GM21390 (cell line): ENCODE measurements at regions not wholly inside any gene's neighbourhood (a gene's known extent, or its start where the extent isn't known, plus 50 kb on each side); places are given as distances from the start of the nearest gene placed in this dataset.
"Not testable (repeated sequence)": the region's sequence is repeated elsewhere in the genome, so short reads cannot be mapped to it uniquely, and the experiment has no call there.

Experiments
- ATAC-seq: cut with Tn5 transposase; IDR thresholded peaks from one replicate; pipeline ENCODE4 v1.9.1; 2021; ENCODE audit not compliant: unreplicated experiment

DNA sequence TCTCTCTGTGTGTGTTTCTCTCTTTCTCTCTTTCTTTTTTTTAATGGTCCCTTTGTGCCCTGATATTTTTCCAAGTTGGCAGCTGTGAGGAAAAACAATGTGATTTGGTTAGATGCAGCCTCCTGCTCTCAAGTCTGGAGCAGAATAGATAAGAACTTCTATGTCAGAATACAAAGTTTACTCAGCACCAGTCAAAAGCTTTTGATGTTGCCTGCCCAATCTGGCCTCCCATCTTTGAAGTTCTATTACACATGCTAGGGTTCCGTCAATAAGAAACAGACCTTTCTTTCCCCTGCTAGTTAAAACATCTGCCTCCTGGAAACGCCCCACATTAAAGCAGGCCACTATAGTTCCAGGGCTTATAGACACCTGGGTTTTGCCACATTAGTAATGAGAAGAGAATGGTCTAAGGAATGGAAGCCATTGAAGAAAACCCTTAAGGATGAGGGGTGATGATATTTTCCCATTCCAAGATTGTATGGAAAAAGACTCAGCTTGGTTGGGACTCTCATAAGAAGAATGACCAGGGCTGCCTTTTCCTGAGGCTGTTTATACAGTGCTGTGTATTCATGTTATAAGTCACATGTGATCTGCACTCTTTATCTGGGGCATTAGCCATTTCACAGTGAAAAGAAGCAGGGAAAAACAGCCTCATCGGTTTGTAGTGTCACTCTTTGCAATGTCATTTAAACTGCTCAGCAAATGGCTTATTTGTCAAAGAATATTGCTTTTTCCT, 414.7 kb upstream of the PROX1 start:
- ATAC-seq: no peak

DNA sequence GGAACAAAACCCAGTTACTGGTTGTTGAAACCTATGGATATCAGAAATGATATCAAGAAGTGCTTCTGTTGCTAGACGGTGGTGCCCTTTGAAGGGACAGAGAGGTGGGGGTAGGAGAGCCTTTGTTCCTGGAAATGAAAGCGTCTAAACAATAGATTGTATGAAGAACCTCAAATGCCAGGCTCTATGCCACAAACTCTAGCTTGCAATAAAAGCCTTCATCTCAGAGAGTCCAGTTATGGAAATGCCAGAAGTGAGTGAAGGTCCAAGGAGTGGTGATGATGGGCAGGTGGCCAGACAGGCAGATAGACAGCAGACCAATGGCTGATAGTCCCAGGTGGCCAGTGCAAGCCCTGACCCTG, 414.1 kb upstream of the PROX1 start:
- no peak for ATAC-seq

DNA sequence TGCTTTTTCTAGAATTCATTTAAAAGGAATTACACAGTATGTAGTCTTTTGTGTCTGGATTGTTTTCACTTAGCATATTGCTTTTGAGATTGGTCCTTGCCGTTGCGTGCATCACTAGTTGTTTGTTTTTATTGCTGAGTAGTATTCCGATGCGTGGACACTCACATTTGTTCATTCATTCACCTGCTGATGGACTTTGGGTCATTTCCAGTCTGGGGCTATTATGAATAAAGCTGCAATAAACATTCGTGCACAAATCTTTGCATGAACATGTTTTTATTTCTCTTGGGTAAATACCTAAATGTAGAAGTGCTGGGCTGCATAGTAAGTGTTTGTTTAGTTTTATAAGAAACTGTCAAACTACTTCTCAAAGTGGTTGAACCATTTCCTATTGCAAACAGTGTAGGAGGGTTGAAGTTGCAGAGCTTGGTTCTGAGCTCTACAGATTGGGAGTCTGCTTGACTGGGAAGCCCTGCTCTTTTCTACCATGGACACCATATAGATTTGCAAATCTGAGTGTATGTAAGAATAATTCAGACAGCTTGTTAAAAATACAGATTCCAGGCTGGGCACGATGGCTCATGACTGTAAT, 404.7 kb upstream of the PROX1 start:
- no peak for ATAC-seq

DNA sequence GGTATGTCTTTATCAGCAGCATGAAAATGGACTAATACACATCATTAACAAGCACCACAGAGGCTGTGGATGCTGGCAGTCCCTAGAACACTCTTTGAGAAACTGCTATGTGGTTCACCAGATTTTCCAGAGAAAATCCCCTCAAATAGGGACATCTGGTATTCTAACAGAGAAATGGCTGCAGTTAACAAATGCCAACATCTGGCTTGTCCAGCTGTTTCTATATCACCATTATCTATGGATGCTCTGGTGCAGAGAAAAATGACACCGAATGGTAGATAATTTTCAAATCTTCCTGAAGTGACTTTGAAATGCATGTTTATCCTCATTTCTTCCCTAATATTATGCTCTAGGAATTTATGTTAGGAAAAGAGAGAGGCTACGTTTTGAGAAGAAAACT, 403.5 kb upstream of the PROX1 start:
- ATAC-seq: no peak

DNA sequence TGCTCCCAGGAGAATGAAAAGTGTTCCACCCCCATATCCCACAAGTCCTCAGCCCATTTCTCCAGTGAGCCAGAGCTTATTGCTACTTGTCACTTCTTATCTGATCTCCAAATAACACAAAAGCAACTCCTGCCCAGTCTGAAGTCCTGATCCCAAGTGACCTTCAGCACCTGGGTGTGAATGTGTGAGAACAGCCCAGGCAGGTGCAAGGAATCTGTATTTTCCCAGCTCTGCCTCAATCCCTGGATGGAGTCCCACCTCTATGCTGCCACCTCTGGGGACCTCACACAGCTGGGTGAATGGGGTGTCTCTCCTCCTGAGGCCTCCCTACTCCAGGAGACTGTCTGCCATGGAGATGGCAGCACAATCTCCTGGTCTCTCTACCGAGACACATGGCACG, 402.4 kb upstream of the PROX1 start:
- no peak for ATAC-seq

DNA sequence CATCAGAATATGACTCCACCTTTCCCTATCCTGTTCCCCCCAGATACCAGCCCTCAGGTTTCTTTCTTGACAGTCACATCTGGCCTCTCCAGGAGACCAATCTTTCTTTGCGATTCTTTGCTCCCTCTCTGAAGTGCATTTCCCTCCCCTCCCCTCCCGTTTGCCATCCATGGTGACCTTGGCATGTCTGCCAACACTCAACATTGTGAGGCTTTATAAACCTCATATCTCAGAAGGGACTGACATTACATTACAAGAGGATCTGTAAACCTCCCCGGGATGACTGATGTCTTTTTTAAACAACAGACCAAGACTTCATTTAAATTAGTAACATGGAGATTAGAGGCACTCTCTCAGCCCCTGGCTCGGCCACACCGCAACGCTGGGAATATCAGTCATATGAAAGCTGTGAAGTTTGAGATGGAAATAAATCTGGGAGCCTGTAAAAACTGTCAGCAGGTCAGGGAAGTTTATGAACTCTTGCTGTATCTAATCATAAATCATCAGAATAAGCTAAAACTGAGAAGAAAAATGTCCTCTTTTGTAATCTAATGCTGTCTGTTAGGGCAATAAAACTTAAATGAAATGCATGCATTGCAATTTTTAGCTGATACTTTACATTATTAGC, 401.7 kb upstream of the PROX1 start:
- ATAC-seq: no peak

DNA sequence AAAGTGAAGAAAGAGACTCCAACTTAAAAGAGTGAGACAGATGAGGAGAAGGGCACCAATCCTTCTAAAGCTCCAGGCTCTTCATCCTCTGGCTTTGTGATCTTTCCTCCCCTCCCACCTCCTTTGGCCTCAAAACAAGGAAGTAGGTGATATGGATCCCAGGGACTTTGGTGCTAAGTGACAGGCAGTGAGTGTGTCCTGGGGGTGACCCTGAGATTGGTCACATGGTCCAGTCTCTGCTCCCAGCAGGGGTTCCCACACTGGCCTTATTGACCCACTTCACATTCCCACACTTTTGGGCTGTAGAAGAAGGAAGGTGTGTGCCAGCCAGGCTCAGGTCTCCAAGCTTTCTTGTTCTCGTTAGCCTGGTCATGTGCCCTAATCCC, 401.2 kb upstream of the PROX1 start:
- ATAC-seq: no peak

DNA sequence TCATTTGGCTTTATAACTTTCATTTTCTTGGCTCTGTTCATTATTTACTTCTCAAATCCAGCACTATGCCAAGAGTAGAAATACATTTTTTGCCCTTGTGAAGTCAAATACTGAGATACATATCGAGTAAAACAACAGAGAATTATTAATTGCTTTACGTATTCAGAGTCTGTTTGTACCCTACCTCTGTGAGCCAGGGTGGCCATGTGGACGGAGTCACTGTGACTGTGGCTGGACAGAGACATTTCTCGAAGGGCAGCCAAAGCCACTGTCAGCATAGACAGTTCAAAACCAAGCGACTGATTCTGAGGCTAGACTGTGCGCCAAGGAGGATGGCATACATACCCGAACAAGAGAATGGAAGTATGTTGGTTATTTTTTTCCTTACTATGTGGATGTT, 391.0 kb upstream of the PROX1 start:
- ATAC-seq: no peak

DNA sequence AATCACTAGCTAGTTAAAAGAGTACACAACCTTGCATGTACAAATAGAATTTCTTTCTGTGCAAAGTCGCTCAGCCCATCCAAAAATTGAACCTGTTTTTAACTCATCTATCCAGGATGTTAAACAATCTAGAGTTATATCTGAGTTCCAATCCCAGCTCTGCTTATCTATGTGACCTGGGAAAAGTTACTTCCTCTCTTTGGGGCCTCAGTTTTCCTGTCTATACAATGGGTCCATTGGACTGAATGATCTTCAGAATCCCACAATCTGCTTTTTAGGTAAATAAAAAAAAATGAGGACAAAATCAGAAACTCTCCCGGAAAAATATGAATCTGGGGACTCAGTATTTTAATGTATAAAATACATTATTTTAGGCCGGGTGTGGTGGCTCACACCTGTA, 389.5 kb upstream of the PROX1 start:
- no peak for ATAC-seq

DNA sequence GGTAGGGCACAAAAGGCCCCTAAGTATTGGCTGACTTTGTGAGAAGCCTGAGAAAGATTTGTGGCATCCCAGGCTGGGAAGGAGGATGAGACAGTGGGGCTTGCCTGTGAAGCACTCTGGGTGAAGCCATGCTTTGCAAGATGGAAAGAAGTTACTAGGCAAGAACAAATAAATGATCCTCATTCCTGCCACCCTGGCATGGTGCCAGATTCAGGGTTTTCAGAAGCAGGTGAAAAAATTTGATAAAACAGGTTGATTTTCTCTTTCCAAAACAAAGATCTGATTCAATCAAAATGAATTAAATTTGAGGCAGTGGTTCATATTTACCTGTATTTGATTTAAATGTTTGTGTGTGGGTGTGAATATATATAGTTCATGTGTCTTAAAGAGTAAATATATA, 386.9 kb upstream of the PROX1 start:
- no peak for ATAC-seq

DNA sequence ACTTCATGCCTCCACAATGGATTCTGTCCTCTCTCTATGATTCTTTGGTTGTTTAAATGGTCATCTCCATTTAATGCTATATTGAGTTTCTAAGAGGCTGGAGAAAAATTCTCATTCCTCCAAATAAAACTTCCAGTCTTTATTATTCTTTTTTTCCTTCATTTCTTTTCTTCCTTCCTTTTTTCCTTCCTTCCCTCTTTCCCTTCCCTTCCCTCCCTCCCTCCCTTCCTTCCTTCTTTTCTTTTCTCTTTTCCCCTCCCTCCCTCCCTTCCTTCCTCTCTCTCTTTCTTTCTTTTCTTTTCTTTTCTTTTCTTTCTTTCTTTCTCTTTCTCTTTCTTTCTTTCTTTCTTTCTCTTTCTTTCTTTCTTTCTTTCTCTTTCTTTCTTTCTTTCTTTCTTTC, 386.1 kb upstream of the PROX1 start:
- ATAC-seq: not testable (repeated sequence)

DNA sequence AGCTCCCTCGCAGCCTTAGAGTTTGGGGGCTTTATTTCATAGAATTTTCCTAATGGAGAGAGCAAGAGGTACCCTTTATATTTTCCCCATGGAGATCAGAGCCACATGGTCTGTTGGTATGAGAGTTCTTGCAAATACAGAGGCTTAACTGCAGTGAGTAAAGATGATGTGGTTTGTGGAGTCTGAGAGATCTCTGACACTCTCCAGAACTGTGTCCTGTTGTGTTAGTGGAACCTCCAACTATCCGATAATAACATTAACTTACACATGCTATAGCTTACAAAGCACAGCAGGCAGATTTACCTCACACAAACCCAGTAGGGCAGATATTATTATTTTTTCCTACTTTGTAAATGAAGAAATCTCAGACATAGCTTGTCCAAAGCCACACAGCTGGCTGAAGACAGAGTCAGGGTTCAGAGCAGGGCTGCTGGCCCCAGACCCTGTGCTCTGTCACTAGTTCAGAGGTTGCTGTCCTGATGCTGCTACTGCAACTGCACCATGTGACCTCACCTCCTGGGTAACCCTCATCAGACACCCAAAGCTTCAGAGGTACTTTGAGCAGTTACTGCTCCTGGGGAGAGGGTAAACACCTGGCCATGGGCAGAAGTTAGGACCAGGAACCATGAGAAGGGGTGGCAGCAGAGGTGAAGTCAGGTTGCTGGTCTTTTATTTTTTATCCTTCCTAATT, 384.8 kb upstream of the PROX1 start:
- no peak for ATAC-seq

DNA sequence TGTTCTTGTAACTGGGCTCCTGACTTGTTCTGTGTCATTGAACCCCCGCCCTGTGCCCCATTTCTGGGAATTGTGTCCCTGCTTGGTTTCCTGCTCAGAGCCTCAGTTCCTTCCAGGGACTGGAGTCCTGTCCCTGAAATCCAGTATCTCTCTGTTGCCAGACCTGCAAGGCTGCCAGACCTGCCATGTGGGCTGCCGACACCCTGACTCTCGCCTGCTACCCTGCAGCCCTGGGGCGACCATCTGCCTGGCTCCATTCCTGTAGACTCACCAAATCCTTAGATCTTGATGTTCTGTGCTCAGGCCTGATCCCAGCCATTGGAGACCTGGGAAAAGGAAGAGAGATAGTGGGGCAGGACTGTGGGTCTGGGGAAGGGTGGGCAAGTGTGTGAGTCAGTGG, 383.3 kb upstream of the PROX1 start:
- no peak for ATAC-seq

DNA sequence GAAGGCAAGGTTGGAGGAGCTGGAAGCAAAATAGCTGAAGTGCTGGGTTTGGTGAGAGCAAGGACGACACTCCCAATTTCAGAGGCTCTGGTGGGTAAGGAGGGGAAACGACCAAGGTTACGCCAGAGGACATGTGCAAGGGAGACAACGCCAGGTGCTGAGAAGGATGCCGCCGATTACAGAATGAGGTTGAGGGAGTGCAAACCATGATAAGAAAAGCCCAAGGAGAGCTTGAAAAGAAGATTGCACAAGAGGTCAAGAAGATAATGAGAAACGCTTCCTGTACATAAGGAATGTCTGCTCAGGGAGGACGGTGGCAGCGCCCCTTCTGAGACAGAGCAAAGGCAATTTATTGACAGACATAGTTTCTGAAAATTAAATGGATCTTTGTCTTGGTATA, 382.0 kb upstream of the PROX1 start:
- no peak for ATAC-seq

DNA sequence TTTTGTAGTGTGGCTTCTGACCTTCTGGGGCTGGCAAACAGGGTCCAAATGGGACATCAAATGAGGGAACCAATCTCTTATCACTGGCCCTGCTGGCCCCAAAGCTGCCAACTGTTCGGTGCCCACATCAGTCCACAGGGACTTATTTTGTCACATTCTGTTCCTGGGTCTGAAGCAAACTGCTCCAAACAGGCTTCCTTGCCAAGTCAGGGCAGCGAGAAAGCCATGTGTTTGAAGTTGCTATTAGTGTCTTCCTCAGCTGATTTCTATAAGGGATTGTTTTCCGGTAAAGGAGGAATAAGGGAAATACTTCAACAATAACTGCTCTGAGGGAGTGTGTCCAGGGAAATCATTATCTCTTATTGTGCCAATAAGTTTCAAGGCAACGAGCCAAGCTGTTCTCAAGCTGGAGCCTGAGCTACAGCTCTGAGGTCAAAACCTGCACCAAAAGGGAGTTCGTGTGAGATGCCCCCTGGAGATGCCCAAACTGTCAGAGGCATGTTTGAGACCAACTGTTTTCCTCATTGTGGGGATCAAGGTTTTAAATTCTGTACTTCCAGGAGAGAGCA, 381.4 kb upstream of the PROX1 start:
- ATAC-seq: no peak

DNA sequence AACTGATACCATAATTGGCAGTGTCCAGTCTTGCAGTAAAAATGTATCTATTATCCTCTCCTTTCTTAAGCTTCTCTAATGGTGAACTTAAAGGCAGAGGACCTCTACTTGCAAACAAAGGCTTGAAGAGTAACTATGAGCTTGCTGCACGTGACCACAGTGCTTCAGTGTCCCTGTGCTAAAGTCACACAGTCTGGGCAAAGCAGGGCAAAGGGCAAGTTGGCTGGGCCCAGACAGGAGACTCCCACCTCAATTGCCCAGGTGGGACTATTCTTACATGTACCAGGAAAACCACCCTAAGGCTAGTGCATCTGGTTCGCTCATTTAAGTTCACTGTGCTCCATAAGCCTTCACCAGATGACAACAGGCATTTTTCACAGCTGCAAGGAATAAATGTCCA, 374.2 kb upstream of the PROX1 start:
- no peak for ATAC-seq

DNA sequence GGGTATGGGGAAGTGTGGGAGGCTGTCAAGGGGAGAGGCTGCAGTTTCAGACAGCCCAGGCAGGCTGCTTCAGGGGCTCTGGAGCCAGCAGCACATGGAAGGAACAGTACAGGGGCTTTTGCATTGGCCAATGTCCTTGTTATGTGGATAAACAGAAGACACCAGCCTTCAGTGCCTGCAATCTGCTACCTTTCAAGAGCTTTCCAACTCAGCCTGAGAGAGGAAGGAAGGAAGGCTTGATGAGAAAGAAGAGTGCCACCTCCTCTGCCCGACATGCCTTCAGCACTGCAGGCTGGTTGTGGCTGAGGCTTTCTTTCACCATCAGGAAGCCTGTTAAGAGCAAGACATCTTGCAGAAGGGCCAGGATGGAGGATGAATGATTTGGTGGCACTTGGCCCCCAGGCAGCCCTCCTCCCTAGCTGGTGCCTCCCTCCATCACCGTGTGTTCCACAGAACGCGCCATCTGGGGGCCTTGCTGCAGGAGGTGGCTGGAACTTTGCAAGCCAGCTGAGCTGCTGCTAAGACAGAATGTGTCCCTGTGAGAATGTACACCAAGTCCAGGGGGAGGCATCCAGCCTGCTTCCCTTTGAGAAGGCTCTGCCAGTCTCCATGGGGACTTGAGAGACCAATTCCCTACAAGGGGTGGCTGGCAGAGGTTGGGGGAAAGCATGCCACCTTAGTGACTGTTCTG, 372.4 kb upstream of the PROX1 start:
- ATAC-seq: no peak

DNA sequence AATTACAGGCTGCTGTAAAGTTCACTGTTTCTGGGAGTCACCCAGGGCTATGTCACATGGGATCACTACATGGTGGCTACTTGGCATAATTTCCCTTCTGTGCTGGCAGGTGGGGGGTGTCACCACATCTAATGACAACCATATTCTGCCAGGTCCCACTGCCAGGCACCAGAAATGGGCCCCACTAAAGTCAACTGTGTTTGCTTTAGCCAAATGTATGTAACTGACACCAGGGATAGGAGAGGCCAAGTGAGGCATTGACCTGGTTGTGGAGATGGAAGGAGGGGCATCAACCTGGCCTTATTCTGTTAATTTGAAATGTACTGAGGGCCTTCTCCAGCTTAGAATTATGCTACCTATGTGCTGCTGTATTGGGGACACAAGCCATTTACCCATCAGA, 370.6 kb upstream of the PROX1 start:
- ATAC-seq: no peak

DNA sequence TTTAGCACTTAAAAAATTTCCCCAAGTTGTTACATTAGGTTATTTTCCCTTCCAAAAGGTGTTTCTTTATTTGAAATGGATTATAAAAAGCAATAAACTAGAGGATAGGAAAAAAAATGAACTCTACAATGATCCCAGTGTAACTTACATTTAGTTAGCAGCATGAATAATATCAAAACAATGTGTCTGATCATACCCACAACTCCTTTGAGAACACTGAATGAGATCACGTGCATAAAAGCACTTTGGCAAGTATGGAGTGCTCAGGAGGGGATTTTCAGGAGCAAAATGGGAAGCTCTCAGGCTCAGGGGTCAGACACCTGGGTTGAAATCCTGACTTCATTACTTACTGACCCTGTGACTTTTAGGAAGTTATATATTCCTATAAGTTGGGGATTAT, 369.7 kb upstream of the PROX1 start:
- no peak for ATAC-seq

DNA sequence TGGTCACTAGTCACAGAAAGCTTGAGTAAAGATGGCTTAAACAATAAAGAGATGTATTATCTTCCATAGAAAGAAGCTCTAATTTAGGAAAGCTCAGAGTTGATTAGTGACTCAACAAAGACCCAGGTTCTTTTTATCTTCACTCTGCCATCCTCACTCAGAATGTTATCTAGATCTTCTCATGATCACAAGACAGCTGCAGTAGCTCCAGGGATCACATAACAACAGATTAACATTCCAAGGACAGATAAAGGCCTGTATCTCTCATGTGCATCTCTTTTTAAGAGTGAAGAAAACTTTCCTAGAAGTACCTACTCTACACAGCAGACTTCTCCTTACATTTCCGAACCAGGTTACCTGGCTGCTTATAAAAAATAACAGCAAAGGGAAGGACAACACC, 368.7 kb upstream of the PROX1 start:
- no peak for ATAC-seq

DNA sequence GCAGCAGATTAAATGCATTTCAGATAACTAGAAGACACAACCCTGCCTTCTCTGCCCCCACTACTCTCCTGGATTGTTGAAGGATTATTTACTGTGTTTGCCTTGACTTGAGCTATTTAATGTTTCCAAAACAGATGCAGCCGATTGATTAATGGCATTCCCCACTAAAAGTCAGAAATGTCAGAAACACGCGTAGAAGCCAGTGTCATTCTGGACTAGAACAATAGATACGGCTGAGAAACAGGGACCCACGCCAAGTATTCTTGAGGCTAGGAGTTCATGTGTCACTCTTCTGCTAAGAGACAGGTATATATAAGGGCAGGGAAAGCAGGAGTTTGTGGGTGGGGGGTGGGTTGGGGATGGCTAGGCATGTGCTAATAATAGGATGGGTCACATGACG, 366.7 kb upstream of the PROX1 start:
- ATAC-seq: no peak
